ENCODE measurements at regions not wholly inside any gene's neighbourhood (a gene's known extent, or its start where the extent isn't known, plus 50 kb on each side); places are given as distances from the start of the nearest gene placed in this dataset.

DNA sequence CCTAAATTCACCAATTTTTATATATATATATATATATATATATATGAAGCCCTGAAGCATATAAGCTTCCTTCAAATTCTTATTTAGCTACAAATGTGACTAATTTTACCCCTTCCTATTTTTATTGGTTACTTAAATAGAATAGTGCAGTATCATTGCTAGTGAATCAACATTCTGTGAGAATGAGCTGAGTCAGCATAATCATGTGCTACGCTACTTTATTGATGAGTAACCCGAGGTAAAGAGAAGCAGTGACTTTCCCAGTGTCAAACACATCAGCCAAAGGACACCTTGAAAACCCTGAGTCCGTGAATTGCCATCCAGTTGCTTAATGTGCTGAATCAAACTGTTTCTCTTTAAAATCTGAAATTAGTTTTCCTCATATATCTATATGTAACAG is 546.2 kb downstream of the DMRTA1 start:
- H3K27ac ChIP-seq (ENCODE audit: insufficient read depth, low read length), result no peak overlapping the region
- H2AK5ac ChIP-seq (ENCODE audit: low read depth, low read length), result no peak overlapping the region
- H2AK9ac ChIP-seq (replicated peaks; ENCODE audit: low read depth, low read length, poor library complexity), result no peak overlapping the region
- peaks cover 3% of the 10 kb centered on the region; the same call in 1 of the 2 replicates for H3K9me3 ChIP-seq (ENCODE audit: control insufficient read depth, insufficient read depth, low read length)
- in situ Hi-C loops (cut with MboI; ENCODE audit: low sequenced_read_pairs), result no loop called here
- no peak overlapping the region for H3K18ac ChIP-seq (ENCODE audit: low read depth, low read length)
- no peak overlapping the region for H2BK15ac ChIP-seq (ENCODE audit: low read depth, low read length)
- dilution Hi-C loops (cut with HindIII; ENCODE audit: low sequenced_read_pairs, unreplicated experiment), result no loop called here
- intact Hi-C loops (cut with micrococcal nuclease), result loop anchor here (5.0 kb wide), 1 partner anchor 45 kb away; no protein-coding TSS in a partner anchor
- H2BK20ac ChIP-seq (ENCODE audit: low read depth, low read length), result no peak overlapping the region
- TF ChIP-seq RCOR1 (IDR thresholded peaks at IDR 0.05; ENCODE audit: insufficient replicate concordance, low read length) (no peak), MXI1 (IDR thresholded peaks at IDR 0.05; ENCODE audit: borderline replicate concordance, low read depth, low read length) (no peak), CEBPB (IDR thresholded peaks at IDR 0.05; ENCODE audit: low read depth, low read length) (no peak), MAFK (IDR thresholded peaks at IDR 0.05; ENCODE audit: low read depth, low read length) (peak; percentile 100), CHD1 (IDR thresholded peaks at IDR 0.05; ENCODE audit: low read depth, low read length) (no peak), POLR2A (IDR thresholded peaks at IDR 0.05; ENCODE audit: low read depth, low read length) (no peak), USF2 (IDR thresholded peaks at IDR 0.05; ENCODE audit: low read depth, low read length) (no peak)
- H3K79me1 ChIP-seq (ENCODE audit: low read depth in 1 of 2, low read length in 2 of 2), result no peaks in the 10 kb centered on the region
- no peak overlapping the region for H4K91ac ChIP-seq (ENCODE audit: insufficient read depth, low read depth, low read length)
- ATAC-seq (ENCODE audit: low read depth) (no peak), DNase-seq (no peak)
- H4K8ac ChIP-seq (ENCODE audit: low read depth in 2 of 2, low read length in 2 of 2), result no peak overlapping the region
- CTCF ChIA-PET, result no interaction called here
- H4K5ac ChIP-seq (ENCODE audit: low read depth, low read length), result no peak overlapping the region
- no peaks in the 10 kb centered on the region for H4K20me1 ChIP-seq (ENCODE audit: insufficient read depth, low read length)
- no peaks in the 10 kb centered on the region for H3K4me1 ChIP-seq (ENCODE audit: control insufficient read depth, insufficient read depth, low read length)
- no peak overlapping the region for H3K4me2 ChIP-seq (ENCODE audit: low read depth, low read length)
- H3K27me3 ChIP-seq (ENCODE audit: control insufficient read depth, insufficient read depth, low read length), result no peaks in the 10 kb centered on the region
- WGBS, 2 experiments (ENCODE audit: extremely low coverage in 2 of 2, insufficient read length in 1 of 2), result no CpG with 5 or more reads among the region's 3 CpGs
- no peak overlapping the region for H3K56ac ChIP-seq (ENCODE audit: extremely low read depth, insufficient read depth, low read length)
- no peak overlapping the region for H3K9ac ChIP-seq (ENCODE audit: low read depth, low read length)
- no peak overlapping the region for H3K23ac ChIP-seq (ENCODE audit: low read depth, low read length)
- H3K14ac ChIP-seq (replicated peaks; ENCODE audit: low read depth, low read length), result no peak overlapping the region
- H2BK120ac ChIP-seq (ENCODE audit: low read depth, low read length), result no peak overlapping the region
- no peak overlapping the region for H2BK5ac ChIP-seq (ENCODE audit: low read depth, low read length, poor library complexity, severe bottlenecking)
- no peak overlapping the region for H3K4ac ChIP-seq (ENCODE audit: low read depth, low read length)
- no peak overlapping the region for H2AFZ ChIP-seq (replicated peaks; ENCODE audit: low read length, poor library complexity)
- POLR2A ChIA-PET (ENCODE audit: unreplicated experiment), result no interaction called here
- H3K9me1 ChIP-seq (ENCODE audit: insufficient read depth, low read length), result no peaks in the 10 kb centered on the region
- BruUV-seq (replicated peaks), result no TSS peak
- no peak overlapping the region for H3K4me3 ChIP-seq (ENCODE audit: insufficient read depth, low read depth, low read length)
- H3K36me3 ChIP-seq (ENCODE audit: control insufficient read depth, insufficient read depth, low read length), result no peaks in the 10 kb centered on the region

All from IMR-90 (cell line).